ENCODE measurements at regions not wholly inside any gene's neighbourhood (a gene's known extent, or its start where the extent isn't known, plus 50 kb on each side); places are given as distances from the start of the nearest gene placed in this dataset.

- TF ChIP-seq, protein P1, sequence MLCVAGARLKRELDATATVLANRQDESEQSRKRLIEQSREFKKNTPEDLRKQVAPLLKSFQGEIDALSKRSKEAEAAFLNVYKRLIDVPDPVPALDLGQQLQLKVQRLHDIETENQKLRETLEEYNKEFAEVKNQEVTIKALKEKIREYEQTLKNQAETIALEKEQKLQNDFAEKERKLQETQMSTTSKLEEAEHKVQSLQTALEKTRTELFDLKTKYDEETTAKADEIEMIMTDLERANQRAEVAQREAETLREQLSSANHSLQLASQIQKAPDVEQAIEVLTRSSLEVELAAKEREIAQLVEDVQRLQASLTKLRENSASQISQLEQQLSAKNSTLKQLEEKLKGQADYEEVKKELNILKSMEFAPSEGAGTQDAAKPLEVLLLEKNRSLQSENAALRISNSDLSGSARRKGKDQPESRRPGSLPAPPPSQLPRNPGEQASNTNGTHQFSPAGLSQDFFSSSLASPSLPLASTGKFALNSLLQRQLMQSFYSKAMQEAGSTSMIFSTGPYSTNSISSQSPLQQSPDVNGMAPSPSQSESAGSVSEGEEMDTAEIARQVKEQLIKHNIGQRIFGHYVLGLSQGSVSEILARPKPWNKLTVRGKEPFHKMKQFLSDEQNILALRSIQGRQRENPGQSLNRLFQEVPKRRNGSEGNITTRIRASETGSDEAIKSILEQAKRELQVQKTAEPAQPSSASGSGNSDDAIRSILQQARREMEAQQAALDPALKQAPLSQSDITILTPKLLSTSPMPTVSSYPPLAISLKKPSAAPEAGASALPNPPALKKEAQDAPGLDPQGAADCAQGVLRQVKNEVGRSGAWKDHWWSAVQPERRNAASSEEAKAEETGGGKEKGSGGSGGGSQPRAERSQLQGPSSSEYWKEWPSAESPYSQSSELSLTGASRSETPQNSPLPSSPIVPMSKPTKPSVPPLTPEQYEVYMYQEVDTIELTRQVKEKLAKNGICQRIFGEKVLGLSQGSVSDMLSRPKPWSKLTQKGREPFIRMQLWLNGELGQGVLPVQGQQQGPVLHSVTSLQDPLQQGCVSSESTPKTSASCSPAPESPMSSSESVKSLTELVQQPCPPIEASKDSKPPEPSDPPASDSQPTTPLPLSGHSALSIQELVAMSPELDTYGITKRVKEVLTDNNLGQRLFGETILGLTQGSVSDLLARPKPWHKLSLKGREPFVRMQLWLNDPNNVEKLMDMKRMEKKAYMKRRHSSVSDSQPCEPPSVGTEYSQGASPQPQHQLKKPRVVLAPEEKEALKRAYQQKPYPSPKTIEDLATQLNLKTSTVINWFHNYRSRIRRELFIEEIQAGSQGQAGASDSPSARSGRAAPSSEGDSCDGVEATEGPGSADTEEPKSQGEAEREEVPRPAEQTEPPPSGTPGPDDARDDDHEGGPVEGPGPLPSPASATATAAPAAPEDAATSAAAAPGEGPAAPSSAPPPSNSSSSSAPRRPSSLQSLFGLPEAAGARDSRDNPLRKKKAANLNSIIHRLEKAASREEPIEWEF (IDR thresholded peaks at IDR 0.05; ENCODE audit: insufficient replicate concordance, low read depth, low read length) = no peak
- TF ChIP-seq NR2C1 (IDR thresholded peaks at IDR 0.05) (no peak), TCF3 (IDR thresholded peaks at IDR 0.05; ENCODE audit: borderline replicate concordance, insufficient read depth, low read depth, low read length) (no peak), ZSCAN29 (IDR thresholded peaks at IDR 0.05) (no peak), POLR2AphosphoS2 (IDR thresholded peaks at IDR 0.05; ENCODE audit: low read depth, low read length) (no peak)
Measured at GRCh38 chr3:148102156-148102555, 595.5 kb upstream of the AGTR1 start (continued).

GRCh38 chr3:148106062-148106461 is 591.6 kb upstream of the AGTR1 start:
- H3K9ac ChIP-seq (ENCODE audit: control insufficient read depth, insufficient read depth, low read length) = no peak overlapping the region
- H4K20me1 ChIP-seq (ENCODE audit: control insufficient read depth, insufficient read depth) = no peaks in the 10 kb centered on the region
- FAIRE-seq (no peak), DNase-seq (ENCODE audit: low read depth, low spot score) (no peak), ATAC-seq (no peak)
- H2AFZ ChIP-seq (ENCODE audit: control insufficient read depth, low read depth, low read length) = no peak overlapping the region
- intact Hi-C loops (cut with micrococcal nuclease; ENCODE audit: unreplicated experiment) = no loop called here
- no peak overlapping the region for H3K4me3 ChIP-seq
- H3K4me1 ChIP-seq (ENCODE audit: control insufficient read depth, insufficient read depth, low read length) = no peaks in the 10 kb centered on the region
- H3K79me2 ChIP-seq (ENCODE audit: control insufficient read depth, insufficient read depth, low read length) = no peaks in the 10 kb centered on the region
- no peaks in the 10 kb centered on the region for H3K36me3 ChIP-seq (ENCODE audit: control insufficient read depth in 2 of 2, insufficient read depth in 2 of 2, low read length in 1 of 2)
- H3K9me3 ChIP-seq (replicated peaks; ENCODE audit: control insufficient read depth, insufficient read depth, low read length) = no peaks in the 10 kb centered on the region
- H3K4me2 ChIP-seq (ENCODE audit: control insufficient read depth, insufficient read depth) = no peak overlapping the region
- no peaks in the 10 kb centered on the region for H3K27me3 ChIP-seq (replicated peaks in 1 of 2; ENCODE audit: control insufficient read depth in 2 of 2, insufficient read depth in 2 of 2, low read length in 1 of 2)
- ChIA-PET CTCF (no interaction called here), RAD21 (ENCODE audit: unreplicated experiment) (no interaction called here), SMC1A (ENCODE audit: uncharacterized antibody, unreplicated experiment) (interaction anchor here (1.0 to 2.4 kb wide), 3 partner anchors 9 to 22 kb away, joined by 3 to 7 read pairs (median 4); no protein-coding TSS in a partner anchor), POLR2A (no interaction called here)
- WGBS (ENCODE audit: insufficient coverage, insufficient replicate concordance, low lambda C conversion rate, missing lambda C conversion rate) = 13% methylated on average over 2 of the region's 2 CpGs
- no peak overlapping the region for H3K27ac ChIP-seq (ENCODE audit: control insufficient read depth, insufficient read depth)
- in situ Hi-C loops (cut with MboI) = no loop called here
- BruUV-seq (replicated peaks) = no TSS peak
- TF ChIP-seq GATAD2B (conservative IDR thresholded peaks at IDR 0.05; ENCODE audit: low read depth) = no peak
- TF ChIP-seq MXI1 (IDR thresholded peaks at IDR 0.05; ENCODE audit: low read depth, low read length) = no peak
- no peak for TF ChIP-seq REST (IDR thresholded peaks at IDR 0.05; ENCODE audit: low read depth, low read length)
- no peak for TF ChIP-seq POU2F2 (IDR thresholded peaks at IDR 0.05; ENCODE audit: borderline replicate concordance, low read depth, low read length)
- TF ChIP-seq KAT2A (conservative IDR thresholded peaks at IDR 0.05; ENCODE audit: control insufficient read depth, low read depth, low read length) = no peak
- no peak for TF ChIP-seq FOXM1 (IDR thresholded peaks at IDR 0.05; ENCODE audit: low read depth, low read length)
- TF ChIP-seq RCOR1 (conservative IDR thresholded peaks at IDR 0.05; ENCODE audit: low read depth, low read length) = no peak
- no peak for TF ChIP-seq SUZ12 (IDR thresholded peaks at IDR 0.05; ENCODE audit: unreplicated experiment)
- no peak for TF ChIP-seq CREM (IDR thresholded peaks at IDR 0.05; ENCODE audit: low read depth)
- no peak for TF ChIP-seq BMI1 (IDR thresholded peaks at IDR 0.05; ENCODE audit: borderline replicate concordance)
- TF ChIP-seq CHD2 (IDR thresholded peaks at IDR 0.05; ENCODE audit: borderline replicate concordance, low read depth, low read length) = no peak
